ENCODE measurements at regions not wholly inside any gene's neighbourhood (a gene's known extent, or its start where the extent isn't known, plus 50 kb on each side); places are given as distances from the start of the nearest gene placed in this dataset.

DNA sequence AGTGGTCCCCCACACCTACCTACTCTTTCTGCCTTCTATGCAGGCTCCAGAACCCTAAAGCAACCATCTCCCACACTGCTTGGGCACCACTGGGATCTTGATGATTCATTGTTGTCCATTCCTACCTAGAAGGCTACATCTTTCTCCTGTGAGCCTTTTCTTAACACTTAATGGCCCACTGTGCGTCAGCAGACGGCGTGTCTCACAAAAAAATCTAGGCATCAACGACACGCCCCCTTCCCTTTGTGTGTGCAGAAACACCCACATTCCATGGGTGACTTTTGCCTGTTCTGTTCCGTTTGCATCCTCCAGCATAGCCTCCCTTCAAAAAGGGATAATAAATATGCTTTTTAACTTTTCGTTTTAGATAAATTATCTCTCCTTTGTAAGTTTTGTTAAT lies 99.7 kb upstream of the CYRIA start:
- H3K27ac ChIP-seq: no peak overlapping the region
- H3K4me1 ChIP-seq: no peaks in the 10 kb centered on the region

GRCh38 chr2:16764487-16764886 lies 98.9 kb upstream of the CYRIA start:
- H3K36me3 ChIP-seq (ENCODE audit: control insufficient read depth, insufficient read depth, low read length): no peaks in the 10 kb centered on the region
- no peaks in the 10 kb centered on the region for H3K79me2 ChIP-seq
- no peak overlapping the region for H3K4me3 ChIP-seq (ENCODE audit: low read depth, low read length)
- H3K27me3 ChIP-seq (ENCODE audit: control insufficient read depth, insufficient read depth, low read length): no peaks in the 10 kb centered on the region
- no peaks in the 10 kb centered on the region for H3K4me1 ChIP-seq
- H3K27ac ChIP-seq: no peak overlapping the region
- no peaks in the 10 kb centered on the region for H3K9me3 ChIP-seq (ENCODE audit: control insufficient read depth, low read length)
- H2AFZ ChIP-seq: no peak overlapping the region
- no peak overlapping the region for H3K9ac ChIP-seq
- no peak for TF ChIP-seq CTCF (IDR thresholded peaks at IDR 0.05)
- no peak overlapping the region for H3K4me2 ChIP-seq (ENCODE audit: low read length)

More for the DNA sequence above, 99.7 kb upstream of the CYRIA start:
- no peaks in the 10 kb centered on the region for H3K9me3 ChIP-seq (ENCODE audit: control insufficient read depth, low read length)
- H3K4me3 ChIP-seq (ENCODE audit: low read depth, low read length): no peak overlapping the region
- no peak overlapping the region for H2AFZ ChIP-seq
- H3K4me2 ChIP-seq (ENCODE audit: low read length): no peak overlapping the region
- no peak for TF ChIP-seq CTCF (IDR thresholded peaks at IDR 0.05)
- H3K36me3 ChIP-seq (ENCODE audit: control insufficient read depth, insufficient read depth, low read length): no peaks in the 10 kb centered on the region
- H3K9ac ChIP-seq: no peak overlapping the region
- H3K79me2 ChIP-seq: no peaks in the 10 kb centered on the region
- no peaks in the 10 kb centered on the region for H3K27me3 ChIP-seq (ENCODE audit: control insufficient read depth, insufficient read depth, low read length)

GRCh38 chr2:16763493-16763899 lies 97.9 kb upstream of the CYRIA start:
- TF ChIP-seq CTCF (IDR thresholded peaks at IDR 0.05): no peak
- Histone ChIP-seq H3K36me3 (ENCODE audit: control insufficient read depth, insufficient read depth, low read length) (no peaks in the 10 kb centered on the region), H3K79me2 (no peaks in the 10 kb centered on the region), H2AFZ (no peak overlapping the region), H3K27me3 (ENCODE audit: control insufficient read depth, insufficient read depth, low read length) (no peaks in the 10 kb centered on the region), H3K9me3 (ENCODE audit: control insufficient read depth, low read length) (no peaks in the 10 kb centered on the region), H3K9ac (no peak overlapping the region), H3K4me1 (no peaks in the 10 kb centered on the region), H3K27ac (no peak overlapping the region), H3K4me2 (ENCODE audit: low read length) (no peak overlapping the region), H3K4me3 (ENCODE audit: low read depth, low read length) (no peak overlapping the region)

DNA sequence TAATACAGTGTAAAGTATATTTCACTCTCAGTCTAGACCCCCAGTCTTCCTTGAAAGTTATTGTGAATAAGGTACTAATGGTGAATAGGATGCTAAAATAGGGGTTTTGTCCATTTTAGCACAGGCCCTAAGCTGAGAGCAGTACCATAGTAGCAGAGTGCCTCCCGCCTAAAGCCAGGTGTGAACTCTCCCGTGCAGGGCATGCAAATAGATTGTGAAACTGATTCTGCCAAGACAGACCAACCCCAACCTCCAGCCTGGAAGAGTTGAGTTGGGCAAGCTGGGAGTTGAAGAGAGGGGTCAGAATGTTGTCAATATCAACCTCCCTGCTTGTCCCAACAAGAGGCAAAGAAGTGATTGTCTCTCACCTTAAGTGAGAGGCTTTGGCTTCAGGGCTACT lies 97.4 kb upstream of the CYRIA start:
- Histone ChIP-seq H3K4me2 (ENCODE audit: low read length) (no peak overlapping the region), H2AFZ (no peak overlapping the region), H3K79me2 (no peaks in the 10 kb centered on the region), H3K27me3 (ENCODE audit: control insufficient read depth, insufficient read depth, low read length) (no peaks in the 10 kb centered on the region), H3K9ac (no peak overlapping the region), H3K9me3 (ENCODE audit: control insufficient read depth, low read length) (no peaks in the 10 kb centered on the region), H3K4me3 (ENCODE audit: low read depth, low read length) (no peak overlapping the region), H3K4me1 (no peaks in the 10 kb centered on the region), H3K36me3 (ENCODE audit: control insufficient read depth, insufficient read depth, low read length) (no peaks in the 10 kb centered on the region), H3K27ac (no peak overlapping the region)
- no peak for TF ChIP-seq CTCF (IDR thresholded peaks at IDR 0.05)

DNA sequence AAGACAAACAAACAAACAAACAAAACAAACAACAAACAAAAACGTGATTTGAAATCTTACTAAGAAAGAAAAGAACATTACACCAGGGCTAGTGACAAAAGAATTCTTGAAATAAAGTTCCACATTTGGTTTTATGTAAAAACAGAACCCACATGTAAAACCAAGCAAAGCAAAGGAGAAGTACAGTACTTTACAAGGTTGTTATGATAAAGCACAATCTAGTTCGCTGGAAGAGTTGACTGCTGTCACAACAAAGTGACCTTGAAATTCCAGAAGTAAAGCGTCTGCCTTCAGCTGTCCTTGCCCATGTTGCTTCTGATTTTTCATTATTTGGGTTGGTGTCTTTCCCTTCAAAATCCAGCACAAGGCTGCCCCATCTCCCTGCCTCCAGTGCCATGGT lies 94.8 kb upstream of the CYRIA start:
- no peaks in the 10 kb centered on the region for H3K36me3 ChIP-seq (ENCODE audit: control insufficient read depth, insufficient read depth, low read length)
- H3K79me2 ChIP-seq: no peaks in the 10 kb centered on the region
- no peak overlapping the region for H3K4me3 ChIP-seq (ENCODE audit: low read depth, low read length)
- H3K27me3 ChIP-seq (ENCODE audit: control insufficient read depth, insufficient read depth, low read length): no peaks in the 10 kb centered on the region
- no peak overlapping the region for H3K27ac ChIP-seq
- H3K4me1 ChIP-seq: no peaks in the 10 kb centered on the region
- no peak overlapping the region for H3K4me2 ChIP-seq (ENCODE audit: low read length)
- no peaks in the 10 kb centered on the region for H3K9me3 ChIP-seq (ENCODE audit: control insufficient read depth, low read length)
- H3K9ac ChIP-seq: no peak overlapping the region
- no peak for TF ChIP-seq CTCF (IDR thresholded peaks at IDR 0.05)
- no peak overlapping the region for H2AFZ ChIP-seq

All from parathyroid adenoma (tissue), 2 donors.